ENCODE measurements at regions not wholly inside any gene's neighbourhood (a gene's known extent, or its start where the extent isn't known, plus 50 kb on each side); places are given as distances from the start of the nearest gene placed in this dataset.
"Not testable (repeated sequence)": the region's sequence is repeated elsewhere in the genome, so short reads cannot be mapped to it uniquely, and the experiment has no call there.

DNA sequence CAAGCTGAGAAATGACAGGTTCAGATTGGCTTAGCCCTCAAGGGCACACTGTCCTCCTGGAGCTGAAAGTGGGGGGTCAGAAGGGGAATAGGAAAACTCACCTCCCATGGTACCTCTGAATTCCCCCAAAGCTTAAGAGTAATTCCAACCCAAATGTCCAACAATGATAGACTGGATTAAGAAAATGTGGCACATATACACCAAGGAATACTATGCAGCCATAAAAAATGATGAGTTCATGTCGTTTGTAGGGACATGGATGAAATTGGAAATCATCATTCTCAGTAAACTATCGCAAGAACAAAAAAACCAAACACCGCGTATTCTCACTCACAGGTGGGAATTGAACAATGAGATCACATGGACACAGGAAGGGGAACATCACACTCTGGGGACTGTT, 173.6 kb upstream of the PDE10A start:
- not testable (repeated sequence) for H3K9me3 Mint-ChIP-seq; H3K36me3 Mint-ChIP-seq (ENCODE audit: low read depth); H3K4me3 Mint-ChIP-seq; ATAC-seq (replicated peaks); H3K4me1 Mint-ChIP-seq; H3K27ac Mint-ChIP-seq
- peaks cover 24% of the 10 kb centered on the region for H3K27me3 Mint-ChIP-seq

DNA sequence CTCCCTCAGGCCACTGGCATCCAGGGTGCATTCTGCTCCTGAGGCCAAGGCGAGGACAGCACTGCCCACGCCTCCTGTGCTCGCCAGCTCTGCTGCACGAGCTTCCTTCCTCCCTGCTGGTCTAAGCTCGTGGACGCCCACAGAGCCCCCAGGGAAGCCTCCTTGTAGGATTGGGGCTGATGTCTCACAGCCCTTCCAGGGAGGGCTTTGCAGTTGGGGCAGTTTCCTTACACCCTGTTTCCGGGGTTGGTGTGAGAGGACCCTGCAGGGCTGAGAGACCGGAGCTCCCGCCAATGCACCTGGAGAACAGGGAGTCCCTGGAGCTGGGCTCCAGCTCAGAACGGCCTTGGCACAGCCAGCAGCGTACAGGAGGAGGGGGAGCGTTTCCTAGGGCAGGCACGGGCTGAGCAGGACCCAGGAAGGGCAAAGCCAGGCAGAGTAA, 172.4 kb upstream of the PDE10A start:
- peaks cover 29% of the 10 kb centered on the region for H3K27me3 Mint-ChIP-seq
- H3K4me1 Mint-ChIP-seq, result peaks cover 4% of the 10 kb centered on the region
- H3K9me3 Mint-ChIP-seq, result no peaks in the 10 kb centered on the region
- no peak overlapping the region for H3K4me3 Mint-ChIP-seq
- H3K27ac Mint-ChIP-seq, result no peak overlapping the region
- H3K36me3 Mint-ChIP-seq (ENCODE audit: low read depth), result no peaks in the 10 kb centered on the region
- ATAC-seq (replicated peaks), result no peak

DNA sequence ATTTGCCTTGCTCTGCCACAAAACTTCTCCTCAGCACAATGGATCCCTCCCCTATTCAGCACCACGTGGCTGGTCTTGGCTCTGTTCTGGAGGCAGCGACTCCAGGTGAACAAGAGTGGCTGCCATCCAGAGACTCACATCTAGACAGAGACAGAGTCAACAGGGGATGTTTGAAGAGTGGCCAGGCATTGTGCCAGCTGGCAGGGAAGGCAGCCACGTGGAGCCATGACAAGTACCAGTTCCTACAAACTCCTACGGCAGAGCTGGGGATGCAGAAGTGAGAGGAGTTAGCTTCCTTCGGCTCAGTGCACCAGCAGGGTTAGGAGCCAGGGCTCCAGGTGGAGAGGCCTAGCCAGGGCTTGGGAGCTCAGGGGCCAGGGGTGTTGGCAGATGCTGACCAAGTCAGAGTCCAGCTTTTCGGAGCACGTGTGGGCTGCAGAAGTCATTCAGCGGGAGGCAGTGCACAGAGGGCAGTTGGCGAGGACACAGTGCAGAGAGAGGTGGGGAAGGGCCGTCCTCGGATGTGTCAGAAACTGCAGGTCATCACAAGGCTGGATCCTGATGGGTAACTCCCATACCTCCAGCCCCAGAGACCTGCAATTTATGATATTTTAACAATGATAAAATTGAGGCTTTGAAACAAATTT, 171.7 kb upstream of the PDE10A start:
- Mint-ChIP-seq H3K4me3 (no peak overlapping the region), H3K27ac (no peak overlapping the region), H3K9me3 (no peaks in the 10 kb centered on the region), H3K36me3 (ENCODE audit: low read depth) (no peaks in the 10 kb centered on the region), H3K4me1 (peaks cover 4% of the 10 kb centered on the region), H3K27me3 (peaks cover 24% of the 10 kb centered on the region)
- no peak for ATAC-seq (replicated peaks)

DNA sequence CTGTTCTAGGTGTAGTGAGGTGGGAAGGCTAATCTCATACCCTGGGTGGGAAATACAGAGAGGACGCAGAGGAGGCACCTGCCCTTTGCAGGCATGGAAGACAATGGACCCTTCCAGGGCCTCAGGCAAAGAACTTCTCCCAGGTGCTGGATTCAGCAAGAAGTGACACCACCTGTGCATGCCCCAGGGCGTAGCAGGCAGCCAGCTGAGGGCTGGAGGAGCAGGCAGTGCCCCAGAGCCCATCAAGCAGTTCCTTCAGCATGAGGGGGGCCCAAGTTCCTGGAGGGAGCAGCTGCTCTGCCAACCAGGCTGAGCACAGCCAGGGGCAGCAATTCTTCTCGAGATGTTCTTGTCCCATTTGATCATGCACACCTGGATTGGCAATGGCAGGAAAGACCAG, 170.3 kb upstream of the PDE10A start:
- peaks cover 4% of the 10 kb centered on the region for H3K4me1 Mint-ChIP-seq
- no peak for ATAC-seq (replicated peaks)
- no peak overlapping the region for H3K4me3 Mint-ChIP-seq
- peaks cover 17% of the 10 kb centered on the region for H3K27me3 Mint-ChIP-seq
- no peak overlapping the region for H3K27ac Mint-ChIP-seq
- no peaks in the 10 kb centered on the region for H3K36me3 Mint-ChIP-seq (ENCODE audit: low read depth)
- H3K9me3 Mint-ChIP-seq, result no peaks in the 10 kb centered on the region

DNA sequence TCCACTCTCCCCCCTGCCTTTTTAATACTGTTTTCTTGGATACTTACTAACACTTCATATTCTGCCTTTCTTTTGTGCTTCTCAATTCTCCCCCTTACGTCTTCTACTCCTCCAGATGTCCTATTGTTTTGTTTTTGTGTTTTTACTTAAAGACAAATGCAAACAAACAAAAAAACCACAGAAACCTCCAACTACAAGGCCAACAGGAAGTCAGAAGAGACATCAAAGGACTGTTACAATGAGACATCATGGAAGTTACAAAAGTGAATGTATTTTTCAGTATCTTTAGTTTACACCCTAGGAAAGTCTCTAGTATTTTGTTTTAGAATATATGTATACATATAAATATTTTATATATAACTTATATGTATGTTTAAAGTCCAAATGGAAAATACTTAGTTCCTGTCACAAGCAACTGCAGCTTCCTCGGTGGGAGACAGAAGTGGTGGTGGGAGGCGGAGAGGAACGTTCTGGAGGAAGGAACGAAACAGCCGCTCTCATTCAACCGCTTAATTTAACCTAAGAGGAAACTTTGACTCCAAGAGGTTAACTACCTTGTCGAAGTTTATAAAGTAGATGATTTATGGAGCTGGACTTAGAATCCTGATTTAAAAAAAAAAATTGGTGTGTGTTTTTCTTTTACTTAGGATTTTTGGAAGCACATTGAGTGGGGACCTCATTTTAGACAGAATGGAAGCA, 168.9 kb upstream of the PDE10A start:
- no peaks in the 10 kb centered on the region for H3K36me3 Mint-ChIP-seq (ENCODE audit: low read depth)
- H3K4me3 Mint-ChIP-seq, result no peak overlapping the region
- ATAC-seq (replicated peaks), result no peak
- peaks cover 17% of the 10 kb centered on the region for H3K27me3 Mint-ChIP-seq
- H3K27ac Mint-ChIP-seq, result no peak overlapping the region
- peaks cover 4% of the 10 kb centered on the region for H3K4me1 Mint-ChIP-seq
- no peaks in the 10 kb centered on the region for H3K9me3 Mint-ChIP-seq

DNA sequence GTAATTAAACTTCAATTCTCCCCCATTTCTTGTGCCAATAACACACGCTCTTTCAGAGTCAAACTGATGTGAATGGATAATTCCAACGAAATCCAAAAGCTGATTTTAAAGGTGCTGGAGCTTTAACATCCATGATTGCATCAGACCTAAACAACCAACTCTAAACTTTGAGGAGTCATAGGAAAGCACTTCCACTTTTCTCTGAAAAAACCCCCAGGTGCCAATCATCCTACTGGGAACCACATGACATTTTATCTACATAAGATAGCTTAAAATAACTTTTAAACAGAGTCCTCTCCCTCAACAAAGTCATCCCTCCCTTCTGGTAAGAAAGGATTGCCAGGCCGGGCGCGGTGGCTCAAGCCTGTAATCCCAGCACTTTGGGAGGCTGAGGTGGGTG, 167.7 kb upstream of the PDE10A start:
- H3K4me3 Mint-ChIP-seq, result no peak overlapping the region
- H3K4me1 Mint-ChIP-seq, result peaks cover 4% of the 10 kb centered on the region
- H3K9me3 Mint-ChIP-seq, result no peaks in the 10 kb centered on the region
- H3K27me3 Mint-ChIP-seq, result peaks cover 17% of the 10 kb centered on the region
- no peak overlapping the region for H3K27ac Mint-ChIP-seq
- H3K36me3 Mint-ChIP-seq (ENCODE audit: low read depth), result no peaks in the 10 kb centered on the region
- no peak for ATAC-seq (replicated peaks)

DNA sequence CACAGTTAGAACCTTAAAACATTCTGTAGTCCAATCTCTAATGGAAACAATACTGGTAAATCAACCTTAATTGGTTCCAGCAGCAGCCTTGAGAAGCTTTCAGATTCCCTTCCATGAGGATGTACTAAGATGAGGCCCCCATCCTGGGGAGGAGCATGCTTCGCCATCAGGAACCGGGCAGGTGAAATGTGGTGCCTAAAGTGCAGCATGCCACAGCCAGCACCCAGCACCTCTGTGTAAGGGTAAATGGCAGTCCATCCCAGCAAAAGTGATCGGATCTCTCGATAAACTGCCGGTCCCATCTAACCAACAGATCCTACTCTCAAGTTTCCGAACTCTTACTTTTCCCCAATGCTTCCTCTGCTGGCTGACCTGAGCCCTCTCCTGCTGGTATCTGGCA, 166.3 kb upstream of the PDE10A start:
- no peaks in the 10 kb centered on the region for H3K9me3 Mint-ChIP-seq
- no peak for ATAC-seq (replicated peaks)
- no peak overlapping the region for H3K4me3 Mint-ChIP-seq
- H3K27me3 Mint-ChIP-seq, result peaks cover 13% of the 10 kb centered on the region
- H3K36me3 Mint-ChIP-seq (ENCODE audit: low read depth), result no peaks in the 10 kb centered on the region
- no peak overlapping the region for H3K27ac Mint-ChIP-seq
- peaks cover 4% of the 10 kb centered on the region for H3K4me1 Mint-ChIP-seq

DNA sequence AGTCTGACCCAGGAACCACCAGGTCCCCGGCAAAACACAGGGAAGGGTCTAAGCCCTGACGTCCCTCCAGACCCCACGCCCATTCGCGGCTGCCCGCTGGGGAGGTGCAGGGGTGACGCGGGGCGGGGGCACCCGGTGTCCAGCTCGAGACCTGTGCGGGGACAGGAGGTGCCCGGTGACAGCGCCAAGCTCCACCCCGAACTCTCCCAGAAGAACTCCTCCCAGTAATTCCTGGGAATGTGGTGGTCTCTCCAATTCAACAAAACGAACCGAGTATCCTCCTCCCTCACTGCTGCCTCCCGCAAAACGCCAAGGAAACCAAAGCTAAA, 164.1 kb upstream of the PDE10A start:
- no peak overlapping the region for H3K27ac Mint-ChIP-seq
- no peaks in the 10 kb centered on the region for H3K36me3 Mint-ChIP-seq (ENCODE audit: low read depth)
- H3K4me3 Mint-ChIP-seq, result no peak overlapping the region
- H3K9me3 Mint-ChIP-seq, result no peaks in the 10 kb centered on the region
- no peak for ATAC-seq (replicated peaks)
- peaks cover 13% of the 10 kb centered on the region for H3K27me3 Mint-ChIP-seq
- peaks cover 4% of the 10 kb centered on the region for H3K4me1 Mint-ChIP-seq

DNA sequence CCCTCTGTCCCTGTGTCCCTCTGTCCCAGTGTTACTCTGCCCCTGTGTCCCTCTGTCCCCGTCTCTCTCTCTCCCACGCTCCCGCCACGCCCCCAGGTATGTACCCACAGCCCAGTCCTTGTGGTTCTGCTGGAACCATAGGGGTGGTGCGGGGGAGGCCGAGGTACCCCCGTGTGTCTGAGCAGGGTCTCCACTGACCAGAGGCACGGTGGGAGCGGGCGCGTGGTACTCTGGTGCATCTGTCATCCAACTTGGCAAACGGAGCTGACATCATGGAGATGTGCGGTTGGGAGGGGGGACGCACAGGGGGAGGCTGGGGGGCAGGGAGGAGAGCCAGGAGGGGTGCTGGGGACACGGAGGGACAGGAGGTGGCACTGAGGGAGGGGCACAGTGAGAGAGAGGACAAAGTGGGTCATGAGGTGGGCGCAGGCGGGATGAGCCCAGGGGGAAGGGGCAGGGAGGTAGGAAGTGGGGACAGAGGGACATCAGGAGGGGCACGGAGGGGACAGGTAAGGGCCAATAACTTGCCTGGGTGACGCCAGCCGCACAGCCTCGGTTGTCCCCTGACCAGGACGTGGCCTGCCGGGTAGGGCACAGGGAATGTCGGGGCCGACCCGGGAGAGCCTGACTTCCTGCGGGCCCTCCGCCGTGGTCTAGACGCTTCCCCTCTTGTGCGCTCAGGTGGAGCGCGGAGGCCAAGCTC, 163.6 kb upstream of the PDE10A start:
- ATAC-seq (replicated peaks), result no peak
- Mint-ChIP-seq H3K4me3 (no peak overlapping the region), H3K36me3 (ENCODE audit: low read depth) (no peaks in the 10 kb centered on the region), H3K27me3 (peaks cover 11% of the 10 kb centered on the region), H3K9me3 (no peaks in the 10 kb centered on the region), H3K4me1 (peaks cover 1% of the 10 kb centered on the region), H3K27ac (no peak overlapping the region)

DNA sequence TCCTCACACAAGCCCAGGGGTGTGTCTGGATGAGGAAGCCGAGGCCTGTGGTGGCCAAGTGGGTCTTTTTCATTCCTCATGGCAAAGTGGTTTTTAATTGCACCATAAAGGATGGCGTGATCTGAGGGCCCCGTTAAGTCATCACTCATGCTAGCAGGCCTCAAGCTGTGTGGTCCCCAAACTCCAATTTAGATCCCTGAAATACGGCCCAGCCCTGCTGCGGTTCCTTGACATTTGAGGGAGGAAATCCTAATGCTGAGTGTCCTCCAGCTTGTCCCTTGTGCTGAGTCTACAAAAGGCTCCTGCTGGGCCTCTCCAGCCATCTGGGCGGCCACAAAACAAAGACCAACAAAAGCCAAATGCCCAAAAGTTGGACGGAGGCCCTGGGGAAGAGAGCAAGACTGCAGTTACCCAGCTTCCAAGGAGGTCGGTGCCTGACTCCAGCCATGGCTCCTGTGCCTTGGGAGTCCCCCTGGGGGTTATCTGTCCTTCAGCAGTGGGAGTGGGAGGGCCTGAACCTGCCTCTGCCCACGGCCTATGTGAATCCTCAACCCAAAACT, 162.3 kb upstream of the PDE10A start:
- H3K36me3 Mint-ChIP-seq (ENCODE audit: low read depth), result no peaks in the 10 kb centered on the region

DNA sequence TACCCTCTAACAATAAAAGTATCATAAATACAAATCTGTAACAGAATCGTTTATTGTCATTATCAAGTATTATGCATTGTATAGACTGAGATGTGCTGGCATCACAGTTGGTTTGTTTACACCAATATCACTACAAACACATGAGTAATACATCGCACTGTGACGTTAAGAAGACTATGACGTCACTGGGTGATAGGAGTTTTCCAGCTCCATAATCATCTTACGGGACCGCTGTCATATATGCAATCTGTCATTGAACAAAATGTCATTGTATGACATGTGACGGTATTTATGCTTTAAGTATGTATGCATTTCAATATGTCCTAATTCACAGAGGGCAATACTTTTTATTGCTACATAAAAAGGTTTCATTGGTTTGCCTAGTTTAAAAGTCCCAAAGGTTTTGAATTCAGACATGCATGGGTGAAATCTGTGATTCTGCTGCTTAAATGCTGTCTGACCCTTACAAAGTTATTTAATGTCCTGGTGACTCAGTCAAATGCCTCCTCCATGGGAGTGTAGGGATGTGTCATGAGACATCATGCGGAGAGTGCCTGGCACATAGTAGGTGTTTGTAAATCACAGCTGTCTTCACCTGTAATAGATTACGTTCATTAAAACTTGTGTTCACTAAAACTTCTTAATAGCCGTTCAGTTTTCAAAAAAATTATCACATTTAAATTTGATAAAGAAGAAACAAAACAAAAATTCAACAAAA, 160.7 kb upstream of the PDE10A start:
- ATAC-seq (replicated peaks), result no peak
- H3K27me3 Mint-ChIP-seq, result peaks cover 14% of the 10 kb centered on the region
- no peaks in the 10 kb centered on the region for H3K4me1 Mint-ChIP-seq
- H3K9me3 Mint-ChIP-seq, result no peaks in the 10 kb centered on the region
- no peak overlapping the region for H3K27ac Mint-ChIP-seq
- H3K36me3 Mint-ChIP-seq (ENCODE audit: low read depth), result no peaks in the 10 kb centered on the region
- H3K4me3 Mint-ChIP-seq, result no peak overlapping the region

More for the DNA sequence above, 162.3 kb upstream of the PDE10A start:
- peaks cover 6% of the 10 kb centered on the region for H3K27me3 Mint-ChIP-seq
- no peaks in the 10 kb centered on the region for H3K4me1 Mint-ChIP-seq
- no peak overlapping the region for H3K4me3 Mint-ChIP-seq
- H3K9me3 Mint-ChIP-seq, result no peaks in the 10 kb centered on the region
- H3K27ac Mint-ChIP-seq, result no peak overlapping the region
- ATAC-seq (replicated peaks), result no peak

DNA sequence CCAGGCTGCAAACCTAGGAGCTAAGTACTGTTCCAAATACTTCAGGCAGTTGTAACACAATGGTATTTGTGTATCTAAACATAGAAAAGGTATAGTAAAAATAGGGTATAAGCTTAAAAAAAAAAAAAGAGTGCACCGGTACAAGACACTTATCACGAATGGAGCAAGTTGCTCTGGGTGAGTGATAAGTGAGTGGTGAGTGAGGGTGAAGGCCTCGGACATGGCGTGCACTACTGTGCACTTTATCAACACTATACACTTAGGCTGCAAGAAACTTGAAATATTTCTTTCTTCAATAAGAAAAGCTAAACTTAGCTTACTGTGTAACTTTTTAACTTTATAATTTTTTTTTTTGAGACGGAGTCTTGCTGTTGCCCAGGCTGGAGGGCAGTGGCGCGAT, 159.5 kb upstream of the PDE10A start:
- Mint-ChIP-seq H3K36me3 (ENCODE audit: low read depth) (no peaks in the 10 kb centered on the region), H3K27me3 (peaks cover 19% of the 10 kb centered on the region), H3K4me1 (no peaks in the 10 kb centered on the region), H3K27ac (no peak overlapping the region), H3K9me3 (no peaks in the 10 kb centered on the region), H3K4me3 (no peak overlapping the region)
- no peak for ATAC-seq (replicated peaks)

DNA sequence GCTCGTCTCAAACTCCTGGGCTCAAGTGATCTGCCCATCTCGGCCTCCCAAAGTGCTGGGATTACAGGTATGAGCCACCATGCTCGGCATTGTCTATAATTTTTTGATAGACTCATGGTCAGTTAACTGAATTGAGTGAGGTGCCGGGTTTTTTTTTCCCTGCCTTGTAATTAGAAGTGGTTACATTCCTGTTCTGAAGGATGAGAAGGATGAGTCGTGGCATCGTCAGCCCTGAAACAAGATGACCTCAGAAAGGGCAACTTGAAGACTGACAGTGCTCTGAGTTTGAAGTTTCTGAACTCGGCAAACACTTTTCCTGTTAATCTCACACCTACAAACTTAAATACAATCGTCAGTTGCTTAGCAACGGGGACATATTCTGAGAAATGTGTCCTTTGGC, 158.7 kb upstream of the PDE10A start:
- Mint-ChIP-seq H3K4me1 (no peaks in the 10 kb centered on the region), H3K9me3 (no peaks in the 10 kb centered on the region), H3K27ac (no peak overlapping the region), H3K4me3 (no peak overlapping the region), H3K36me3 (ENCODE audit: low read depth) (no peaks in the 10 kb centered on the region), H3K27me3 (peaks cover 20% of the 10 kb centered on the region)
- ATAC-seq (replicated peaks), result no peak

DNA sequence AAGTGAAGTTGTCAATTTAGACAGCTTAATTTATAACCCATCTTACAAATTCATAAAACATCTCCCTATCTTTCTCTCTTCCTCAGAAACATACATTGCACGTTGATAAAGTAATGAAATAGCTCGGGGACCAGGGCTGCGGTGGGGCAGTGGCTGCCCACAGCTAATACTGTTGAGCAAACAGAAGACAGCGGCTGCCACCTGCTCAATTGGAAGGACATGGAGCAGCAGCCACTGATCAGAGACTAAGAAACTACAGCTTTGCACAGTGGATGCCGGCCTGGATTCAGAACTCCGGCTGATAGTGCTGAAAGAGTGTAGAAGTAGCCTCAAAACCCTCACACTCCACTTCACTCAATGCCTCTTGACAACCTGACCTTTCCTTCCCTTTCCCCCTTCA, 157.9 kb upstream of the PDE10A start:
- no peak overlapping the region for H3K4me3 Mint-ChIP-seq
- ATAC-seq (replicated peaks), result no peak
- H3K36me3 Mint-ChIP-seq (ENCODE audit: low read depth), result no peaks in the 10 kb centered on the region
- peaks cover 22% of the 10 kb centered on the region for H3K27me3 Mint-ChIP-seq
- H3K9me3 Mint-ChIP-seq, result no peaks in the 10 kb centered on the region
- H3K27ac Mint-ChIP-seq, result no peak overlapping the region
- no peaks in the 10 kb centered on the region for H3K4me1 Mint-ChIP-seq

Measured in activated T-helper 17 cell treated with anti-CD3 and anti-CD28 coated beads, Interleukin-2, amount 50 U/mL, for 72 hours (primary cell).